NCI-H69 (cell line): ENCODE measurements at regions not wholly inside any gene's neighbourhood (a gene's known extent, or its start where the extent isn't known, plus 50 kb on each side); places are given as distances from the start of the nearest gene placed in this dataset.
A peak's percentile ranks its signal among the peaks of the same experiment; 100 is the strongest.

Source experiments
- DNase-seq: peaks from one replicate; lab custom pipeline; 2025; lab: John Stamatoyannopoulos, UW

- no peak for DNase-seq
Measured at GRCh38 chr2:186183406-186183805, 302.7 kb upstream of the ZC3H15 start.

GRCh38 chr2:186187854-186188253 lies 298.2 kb upstream of the ZC3H15 start:
- no peak for DNase-seq

- DNase-seq = peak; percentile 51
Measured at GRCh38 chr2:186189816-186190215, 296.2 kb upstream of the ZC3H15 start.

- DNase-seq = no peak
Measured at GRCh38 chr2:186195696-186196095, 290.4 kb upstream of the ZC3H15 start.

- no peak for DNase-seq
Measured at GRCh38 chr2:186197955-186198354, 288.1 kb upstream of the ZC3H15 start.

GRCh38 chr2:186199029-186199428 lies 287.0 kb upstream of the ZC3H15 start:
- DNase-seq = no peak

- DNase-seq = no peak
Measured at GRCh38 chr2:186201371-186201770, 284.7 kb upstream of the ZC3H15 start.

GRCh38 chr2:186205254-186205911 lies 280.7 kb upstream of the ZC3H15 start:
- DNase-seq = no peak

GRCh38 chr2:186209532-186209931 lies 276.5 kb upstream of the ZC3H15 start:
- DNase-seq = no peak

GRCh38 chr2:186220409-186220808 lies 265.7 kb upstream of the ZC3H15 start:
- DNase-seq = no peak

- no peak for DNase-seq
Measured at GRCh38 chr2:186229265-186229664, 256.8 kb upstream of the ZC3H15 start.

- no peak for DNase-seq
Measured at GRCh38 chr2:186241874-186242273, 244.2 kb upstream of the ZC3H15 start.

GRCh38 chr2:186254759-186255158 lies 231.3 kb upstream of the ZC3H15 start:
- no peak for DNase-seq

GRCh38 chr2:186255823-186256222 lies 230.2 kb upstream of the ZC3H15 start:
- peak; percentile 66 for DNase-seq

GRCh38 chr2:186256540-186256939 lies 229.5 kb upstream of the ZC3H15 start:
- peak; percentile 67 for DNase-seq

GRCh38 chr2:186263673-186264250 lies 222.3 kb upstream of the ZC3H15 start:
- DNase-seq = no peak

GRCh38 chr2:186269536-186269935 lies 216.5 kb upstream of the ZC3H15 start:
- DNase-seq = no peak

GRCh38 chr2:186273953-186274352 lies 212.1 kb upstream of the ZC3H15 start:
- DNase-seq = no peak

- no peak for DNase-seq
Measured at GRCh38 chr2:186274936-186275575, 211.0 kb upstream of the ZC3H15 start.

- DNase-seq = no peak
Measured at GRCh38 chr2:186276909-186277308, 209.2 kb upstream of the ZC3H15 start.

- no peak for DNase-seq
Measured at GRCh38 chr2:186281726-186282125, 204.3 kb upstream of the ZC3H15 start.

- peak; percentile 7 for DNase-seq
Measured at GRCh38 chr2:186294248-186294888, 191.7 kb upstream of the ZC3H15 start.

- no peak for DNase-seq
Measured at GRCh38 chr2:186299610-186300009, 186.4 kb upstream of the ZC3H15 start.
